H1 (cell line): ENCODE measurements at regions not wholly inside any gene's neighbourhood (a gene's known extent, or its start where the extent isn't known, plus 50 kb on each side); places are given as distances from the start of the nearest gene placed in this dataset.

ENCODE experiments used
- BCL11A ChIP-seq, 2 experiments: IDR thresholded peaks; one replicate each; pipeline ENCODE4 v1.6.1; 2011; ENCODE audit warnings: low read depth in 2 of 2, low read length in 2 of 2, mild to moderate bottlenecking in 2 of 2
- CHD2 ChIP-seq: IDR thresholded peaks from 2 replicates; pipeline ENCODE4 v1.6.1; 2012; ENCODE audit warnings: low read length, improper control_type of control experiment
- E2F6 ChIP-seq: IDR thresholded peaks from 2 replicates; pipeline ENCODE4 v1.6.1; 2012; ENCODE audit warnings: inconsistent platforms
- EGR1 ChIP-seq: IDR thresholded peaks from 2 replicates; pipeline ENCODE4 v1.6.1; 2011; ENCODE audit warnings: low read depth, low read length, borderline replicate concordance
- RAD21 ChIP-seq, 2 experiments: IDR thresholded peaks in 1 of 2; conservative IDR thresholded peaks in 1 of 2; 2 replicates each; pipeline ENCODE4 v1.6.1; 2011; ENCODE audit warnings: low read depth in 2 of 2, low read length in 2 of 2, improper control_type of control experiment in 1 of 2, inconsistent platforms in 1 of 2, mild to moderate bottlenecking in 1 of 2, moderate library complexity in 1 of 2
- SAP30 ChIP-seq: fragments of 300-600 bp; sonication (generic); IDR thresholded peaks from 2 replicates; pipeline ENCODE4 v1.7.1; 2012; ENCODE audit warnings: low read length, moderate library complexity, mild to moderate bottlenecking, inconsistent platforms; ENCODE audit not compliant: insufficient read depth, insufficient replicate concordance
- TAF7 ChIP-seq: optimal IDR thresholded peaks from 2 replicates; pipeline ENCODE3; 2011; ENCODE audit warnings: low read depth, mild to moderate bottlenecking, inconsistent platforms, low read length, moderate library complexity, borderline replicate concordance
- TF ChIP-seq, protein P1 (sequence below): IDR thresholded peaks from 2 replicates; pipeline ENCODE4 v1.6.1; 2012; ENCODE audit warnings: low read length, inconsistent platforms

- TF ChIP-seq RAD21 (IDR thresholded peaks at IDR 0.05 in 1 of 2, conservative IDR thresholded peaks at IDR 0.05 in 1 of 2; ENCODE audit: low read depth in 2 of 2, low read length in 2 of 2) (no peak), SAP30 (no peak), CHD2 (no peak), EGR1 (no peak), E2F6 (no peak), TAF7 (no peak), BCL11A (IDR thresholded peaks at IDR 0.05; ENCODE audit: low read depth in 2 of 2, low read length in 2 of 2) (no peak)
- TF ChIP-seq, protein P1, sequence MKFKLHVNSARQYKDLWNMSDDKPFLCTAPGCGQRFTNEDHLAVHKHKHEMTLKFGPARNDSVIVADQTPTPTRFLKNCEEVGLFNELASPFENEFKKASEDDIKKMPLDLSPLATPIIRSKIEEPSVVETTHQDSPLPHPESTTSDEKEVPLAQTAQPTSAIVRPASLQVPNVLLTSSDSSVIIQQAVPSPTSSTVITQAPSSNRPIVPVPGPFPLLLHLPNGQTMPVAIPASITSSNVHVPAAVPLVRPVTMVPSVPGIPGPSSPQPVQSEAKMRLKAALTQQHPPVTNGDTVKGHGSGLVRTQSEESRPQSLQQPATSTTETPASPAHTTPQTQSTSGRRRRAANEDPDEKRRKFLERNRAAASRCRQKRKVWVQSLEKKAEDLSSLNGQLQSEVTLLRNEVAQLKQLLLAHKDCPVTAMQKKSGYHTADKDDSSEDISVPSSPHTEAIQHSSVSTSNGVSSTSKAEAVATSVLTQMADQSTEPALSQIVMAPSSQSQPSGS, result no peak
- TF ChIP-seq, all 59 proteins: peak for 0
Measured at GRCh38 chr13:111546921-111547675, 226.7 kb downstream of the TEX29 start (continued).
